OCI-LY7 (cell line): ENCODE measurements at regions not wholly inside any gene's neighbourhood (a gene's known extent, or its start where the extent isn't known, plus 50 kb on each side); places are given as distances from the start of the nearest gene placed in this dataset.
"Not testable (repeated sequence)": the region's sequence is repeated elsewhere in the genome, so short reads cannot be mapped to it uniquely, and the experiment has no call there.

Source experiments
- BruUV-seq: library from RNA; stranded (reverse); fragments of 400-500 nt; replicated peaks from 2 replicates; lab custom pipeline; 2021; lab: Mats Ljungman, UMichigan
- CTCF ChIA-PET: fragments of 300-600 bp; sonication (Branson Sonifier 250); formaldehyde crosslinking; loops from one replicate; lab custom pipeline; 2022; ENCODE audit warnings: antibody characterized with exemption; ENCODE audit not compliant: unreplicated experiment; lab: Charles Lee
- POLR2A ChIA-PET: fragments of 300-600 bp; sonication (Branson Sonifier 250); formaldehyde crosslinking; loops from one replicate; lab custom pipeline; 2022; ENCODE audit warnings: antibody characterized with exemption; lab: Charles Lee
- DNase-seq: peaks from one replicate; pipeline ENCODE4 v3.0.0-alpha.2; 2015; ENCODE audit warnings: low spot score
- H2AFZ ChIP-seq: fragments of 200-600 bp; sonication (generic), shearing (Covaris generic); 2 replicates; pipeline ENCODE4 v1.6.1; 2014; ENCODE audit warnings: mild to moderate bottlenecking, antibody characterized with exemption, low read length, moderate library complexity
- H3K27ac ChIP-seq: fragments of 200-600 bp; sonication (generic); 2 replicates; pipeline ENCODE4 v1.5.1; 2014; ENCODE audit warnings: mixed run types, low read depth, mild to moderate bottlenecking, moderate library complexity, low read length, inconsistent platforms; ENCODE audit not compliant: poor library complexity, severe bottlenecking
- H3K36me3 ChIP-seq: fragments of 200-600 bp; sonication (generic); 2 replicates; pipeline ENCODE4 v1.6.1; 2014; ENCODE audit warnings: mild to moderate bottlenecking, antibody characterized with exemption, low read length, moderate library complexity, mixed read lengths; ENCODE audit not compliant: insufficient read depth
- H3K4me1 ChIP-seq: fragments of 200-600 bp; sonication (generic); 2 replicates; pipeline ENCODE4 v1.5.1; 2014; ENCODE audit warnings: mild to moderate bottlenecking, low read length; ENCODE audit not compliant: insufficient read depth, poor library complexity, severe bottlenecking
- H3K4me2 ChIP-seq: fragments of 200-600 bp; sonication (generic); 2 replicates; pipeline ENCODE4 v1.6.1; 2014; ENCODE audit warnings: mild to moderate bottlenecking, low read length
- H3K4me3 ChIP-seq: fragments of 200-600 bp; sonication (generic); 2 replicates; pipeline ENCODE4 v1.5.1; 2014; ENCODE audit warnings: mild to moderate bottlenecking, low read depth, low read length; ENCODE audit not compliant: poor library complexity, severe bottlenecking
- H3K79me2 ChIP-seq: fragments of 200-600 bp; sonication (generic); 2 replicates; pipeline ENCODE4 v1.6.1; 2016; ENCODE audit warnings: low read depth, mild to moderate bottlenecking, low read length, moderate library complexity, mixed read lengths; ENCODE audit not compliant: insufficient read depth
- H3K9me2 ChIP-seq: fragments of 200-600 bp; sonication (generic); 2 replicates; pipeline ENCODE4 v1.6.1; 2016; ENCODE audit warnings: mild to moderate bottlenecking, low read length, mixed read lengths; ENCODE audit not compliant: insufficient read depth
- H3K9me3 ChIP-seq: fragments of 200-600 bp; sonication (generic); 2 replicates; pipeline ENCODE4 v1.6.1; 2014; ENCODE audit warnings: mild to moderate bottlenecking, mixed run types, low read length, mixed read lengths
- H4K20me1 ChIP-seq: fragments of 200-600 bp; sonication (generic); 2 replicates; pipeline ENCODE4 v1.6.1; 2014; ENCODE audit warnings: mild to moderate bottlenecking, antibody characterized with exemption, low read length, moderate library complexity, mixed read lengths; ENCODE audit not compliant: insufficient read depth
- EZH2phosphoT487 ChIP-seq: fragments of 200-600 bp; sonication (generic); IDR thresholded peaks from 2 replicates; pipeline ENCODE4 v1.6.1; 2018; ENCODE audit warnings: low read depth, borderline replicate concordance, mild to moderate bottlenecking, mixed run types, antibody characterized with exemption, low read length, moderate library complexity, mixed read lengths
- intact Hi-C: fragments of 100-400 bp; cut with micrococcal nuclease; formaldehyde crosslinking; loops from one replicate; pipeline ENCODE4 v1.10.0; 2022; ENCODE audit not compliant: unreplicated experiment
- TF ChIP-seq, protein P1 (sequence below): fragments of 200-600 bp; sonication (generic); conservative IDR thresholded peaks from 2 replicates; pipeline ENCODE4 v1.5.1; 2014; ENCODE audit warnings: mild to moderate bottlenecking, antibody characterized with exemption, low read length, moderate library complexity, mixed read lengths

DNA sequence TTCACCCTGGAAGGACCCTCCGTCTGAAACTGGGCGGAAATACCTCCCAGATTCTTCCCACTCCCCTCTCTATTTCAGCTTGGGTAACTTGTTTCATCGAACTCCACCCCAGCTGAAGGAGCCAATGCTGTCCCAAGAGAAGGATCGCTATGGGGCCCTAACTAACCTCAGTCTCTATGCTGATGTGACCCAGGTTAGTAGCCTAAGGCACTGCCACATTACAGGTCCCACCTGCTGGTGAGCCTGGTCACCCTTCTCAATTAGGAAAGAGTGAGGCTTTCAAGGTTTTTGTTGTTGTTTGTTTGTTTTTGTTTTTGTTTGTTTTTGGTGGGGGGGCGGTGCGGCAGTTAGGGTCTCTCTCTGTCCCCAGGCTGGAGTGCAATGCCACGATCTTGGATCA lies 168.4 kb downstream of the OR2B2 start:
- Histone ChIP-seq H2AFZ (no peak overlapping the region), H3K4me3 (no peak overlapping the region), H3K9me3 (no peaks in the 10 kb centered on the region), H3K36me3 (no peaks in the 10 kb centered on the region), H3K27ac (no peak overlapping the region), H3K79me2 (no peaks in the 10 kb centered on the region), H4K20me1 (no peaks in the 10 kb centered on the region), H3K4me2 (no peak overlapping the region), H3K9me2 (no peaks in the 10 kb centered on the region), H3K4me1 (no peaks in the 10 kb centered on the region)
- no peak for DNase-seq
- intact Hi-C loops, result no loop called here
- BruUV-seq, result no TSS peak
- ChIA-PET CTCF (no interaction called here), POLR2A (no interaction called here)
- TF ChIP-seq, protein P1, sequence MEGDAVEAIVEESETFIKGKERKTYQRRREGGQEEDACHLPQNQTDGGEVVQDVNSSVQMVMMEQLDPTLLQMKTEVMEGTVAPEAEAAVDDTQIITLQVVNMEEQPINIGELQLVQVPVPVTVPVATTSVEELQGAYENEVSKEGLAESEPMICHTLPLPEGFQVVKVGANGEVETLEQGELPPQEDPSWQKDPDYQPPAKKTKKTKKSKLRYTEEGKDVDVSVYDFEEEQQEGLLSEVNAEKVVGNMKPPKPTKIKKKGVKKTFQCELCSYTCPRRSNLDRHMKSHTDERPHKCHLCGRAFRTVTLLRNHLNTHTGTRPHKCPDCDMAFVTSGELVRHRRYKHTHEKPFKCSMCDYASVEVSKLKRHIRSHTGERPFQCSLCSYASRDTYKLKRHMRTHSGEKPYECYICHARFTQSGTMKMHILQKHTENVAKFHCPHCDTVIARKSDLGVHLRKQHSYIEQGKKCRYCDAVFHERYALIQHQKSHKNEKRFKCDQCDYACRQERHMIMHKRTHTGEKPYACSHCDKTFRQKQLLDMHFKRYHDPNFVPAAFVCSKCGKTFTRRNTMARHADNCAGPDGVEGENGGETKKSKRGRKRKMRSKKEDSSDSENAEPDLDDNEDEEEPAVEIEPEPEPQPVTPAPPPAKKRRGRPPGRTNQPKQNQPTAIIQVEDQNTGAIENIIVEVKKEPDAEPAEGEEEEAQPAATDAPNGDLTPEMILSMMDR, result no peak
- TF ChIP-seq EZH2phosphoT487, result no peak

- intact Hi-C loops, result no loop called here
- no TSS peak for BruUV-seq
- ChIA-PET POLR2A (no interaction called here), CTCF (no interaction called here)
- no peak overlapping the region for H3K27ac ChIP-seq
- no peaks in the 10 kb centered on the region for H3K36me3 ChIP-seq
- DNase-seq, result no peak
- H3K4me2 ChIP-seq, result no peak overlapping the region
- H4K20me1 ChIP-seq, result no peaks in the 10 kb centered on the region
- H3K4me3 ChIP-seq, result no peak overlapping the region
- no peaks in the 10 kb centered on the region for H3K4me1 ChIP-seq
- no peaks in the 10 kb centered on the region for H3K79me2 ChIP-seq
- H3K9me2 ChIP-seq, result no peaks in the 10 kb centered on the region
- H2AFZ ChIP-seq, result no peak overlapping the region
- H3K9me3 ChIP-seq, result no peaks in the 10 kb centered on the region
- TF ChIP-seq, protein P1, result no peak
- no peak for TF ChIP-seq EZH2phosphoT487
Measured at GRCh38 chr6:27742833-27743573, 169.2 kb downstream of the OR2B2 start.

DNA sequence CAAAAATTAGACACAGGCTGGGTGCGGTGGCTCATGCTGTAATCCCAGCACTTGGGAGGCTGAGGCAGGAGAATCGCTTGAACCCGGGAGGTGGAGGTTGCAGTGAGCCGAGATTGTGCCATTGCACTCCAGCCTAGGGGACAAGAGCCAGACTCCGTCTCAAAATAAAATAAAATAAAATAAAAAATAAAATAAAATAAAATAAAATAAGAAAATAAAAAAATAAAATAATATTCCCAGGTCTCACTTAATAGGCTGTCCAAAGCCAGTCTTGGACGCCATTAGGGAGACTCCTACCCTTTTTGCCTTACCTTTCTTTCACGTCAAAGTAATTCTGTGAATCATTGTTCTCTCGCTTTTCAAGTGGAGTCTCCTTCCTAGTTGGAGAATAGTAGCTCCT lies 172.3 kb downstream of the OR2B2 start:
- H3K79me2 ChIP-seq, H3K4me1 ChIP-seq, H2AFZ ChIP-seq, H3K36me3 ChIP-seq, BruUV-seq, DNase-seq, intact Hi-C loops, H3K27ac ChIP-seq, H3K4me3 ChIP-seq, H3K9me3 ChIP-seq, H3K9me2 ChIP-seq, H3K4me2 ChIP-seq, H4K20me1 ChIP-seq, CTCF ChIA-PET: not testable (repeated sequence)
- POLR2A ChIA-PET, result interaction anchor here (0.6 kb wide), 1 partner anchor 15 kb away, joined by 3 read pairs; no protein-coding TSS in a partner anchor
